ENCODE measurements at regions not wholly inside any gene's neighbourhood (a gene's known extent, or its start where the extent isn't known, plus 50 kb on each side); places are given as distances from the start of the nearest gene placed in this dataset.

DNA sequence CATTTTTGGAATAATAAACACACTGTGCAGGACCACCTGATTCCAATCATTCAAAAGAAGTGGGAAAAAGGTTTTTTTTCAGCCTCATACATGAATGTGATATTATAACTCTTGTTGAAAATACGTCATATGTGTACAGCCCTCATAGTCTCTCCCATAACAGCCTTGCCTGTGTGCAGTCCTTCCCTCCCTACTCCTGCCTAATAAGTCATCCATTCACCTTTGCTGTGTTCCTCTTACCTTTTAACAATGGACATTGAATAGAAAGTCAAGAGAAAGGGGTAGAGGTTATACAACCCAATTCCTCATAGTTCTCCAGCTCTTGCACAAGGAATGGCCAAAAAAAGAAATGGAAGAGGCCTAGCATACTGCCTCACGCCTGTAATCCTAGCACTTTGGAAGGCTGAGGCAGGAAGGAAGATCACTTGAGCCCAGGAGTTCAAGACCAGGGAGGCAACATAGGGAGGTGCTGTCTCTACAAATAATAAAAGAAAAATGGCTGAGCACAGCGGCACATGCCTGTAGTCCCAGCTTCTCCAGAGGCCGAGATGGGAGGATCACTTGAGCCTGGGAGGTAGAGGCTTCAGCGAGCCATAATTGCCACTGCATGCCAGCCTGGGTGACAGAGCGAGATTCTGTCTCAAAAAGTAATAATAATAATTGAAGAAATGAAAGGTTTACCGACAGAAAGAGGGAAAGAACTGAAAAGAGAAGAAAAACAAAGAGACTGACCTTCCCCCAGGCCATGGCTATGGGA is 356.1 kb upstream of the KIF2A start:
- TF ChIP-seq POLR2AphosphoS5 (IDR thresholded peaks at IDR 0.05; ENCODE audit: low read depth, low read length) (no peak), SIN3A (IDR thresholded peaks at IDR 0.05; ENCODE audit: borderline replicate concordance, insufficient read depth, low read length) (no peak)

Measured in PFSK-1 (cell line).